ENCODE measurements at regions not wholly inside any gene's neighbourhood (a gene's known extent, or its start where the extent isn't known, plus 50 kb on each side); places are given as distances from the start of the nearest gene placed in this dataset.

- no peak for TF ChIP-seq CTCF (IDR thresholded peaks at IDR 0.05 in 2 of 3, conservative IDR thresholded peaks at IDR 0.05 in 1 of 3; ENCODE audit: borderline replicate concordance in 1 of 3, insufficient read depth in 1 of 3, low read depth in 2 of 3, low read length in 2 of 3)
- TF ChIP-seq EZH2 (IDR thresholded peaks at IDR 0.05) = no peak
- no peak for TF ChIP-seq RAD21 (IDR thresholded peaks at IDR 0.05; ENCODE audit: low read depth)
- TF ChIP-seq FOSL1 (IDR thresholded peaks at IDR 0.05; ENCODE audit: low read depth) = no peak
Observed at GRCh38 chr4:166229799-166230198, 356.8 kb downstream of the TLL1 start (continued).

GRCh38 chr4:166230841-166231240 lies 357.8 kb downstream of the TLL1 start:
- ChIA-PET RAD21 (ENCODE audit: low non-redundant PET in 1 of 2, low total read pairs in 2 of 2, uncharacterized antibody in 2 of 2, unreplicated experiment in 2 of 2) (no interaction called here), POLR2A (no interaction called here), CTCF (no interaction called here)
- H3K9ac ChIP-seq (ENCODE audit: low read length) = no peak overlapping the region
- no peaks in the 10 kb centered on the region for H3K79me2 ChIP-seq (ENCODE audit: insufficient read depth, low read length)
- no peaks in the 10 kb centered on the region for H3K4me1 ChIP-seq (ENCODE audit: control insufficient read depth in 1 of 2, insufficient read depth in 2 of 2, low read length in 2 of 2)
- H3K9me2 ChIP-seq (ENCODE audit: insufficient read depth) = no peaks in the 10 kb centered on the region
- no peaks in the 10 kb centered on the region for H3K36me3 ChIP-seq (ENCODE audit: control insufficient read depth in 1 of 2, insufficient read depth in 2 of 2, low read length in 2 of 2)
- H4K20me1 ChIP-seq (ENCODE audit: insufficient read depth) = no peaks in the 10 kb centered on the region
- intact Hi-C loops (cut with micrococcal nuclease) = no loop called here
- H3K27me3 ChIP-seq (ENCODE audit: insufficient read depth, low read length) = no peaks in the 10 kb centered on the region
- no peak overlapping the region for H3K4me3 ChIP-seq (replicated peaks in 1 of 2; ENCODE audit: low read depth in 1 of 2, low read length in 2 of 2)
- H3K4me2 ChIP-seq (ENCODE audit: low read length) = no peak overlapping the region
- no peak overlapping the region for H3K27ac ChIP-seq (ENCODE audit: low read depth, low read length)
- DNase-seq (ENCODE audit: low read depth, low spot score) (no peak), ATAC-seq (no peak)
- BruUV-seq (replicated peaks) = no TSS peak
- H2AFZ ChIP-seq (ENCODE audit: low read depth, low read length, poor library complexity, severe bottlenecking) = no peak overlapping the region
- no peaks in the 10 kb centered on the region; a peak in 1 of 4 replicates for H3K9me3 ChIP-seq (ENCODE audit: control insufficient read depth in 1 of 2, insufficient read depth in 1 of 2, low read depth in 1 of 2, low read length in 2 of 2)
- TF ChIP-seq SP1 (IDR thresholded peaks at IDR 0.05; ENCODE audit: low read depth) (no peak), ZBTB33 (IDR thresholded peaks at IDR 0.05; ENCODE audit: extremely low read depth, insufficient replicate concordance, low read length) (no peak), SRF (IDR thresholded peaks at IDR 0.05; ENCODE audit: low read depth) (no peak), ZFX (IDR thresholded peaks at IDR 0.05) (no peak), POLR2AphosphoS5 (IDR thresholded peaks at IDR 0.05; ENCODE audit: low read depth, low read length) (no peak), CEBPB (IDR thresholded peaks at IDR 0.05; ENCODE audit: low read depth) (no peak), EZH2 (IDR thresholded peaks at IDR 0.05) (no peak), REST (IDR thresholded peaks at IDR 0.05; ENCODE audit: low read depth) (no peak), SIN3A (IDR thresholded peaks at IDR 0.05; ENCODE audit: low read depth) (no peak), CTCF (IDR thresholded peaks at IDR 0.05 in 2 of 3, conservative IDR thresholded peaks at IDR 0.05 in 1 of 3; ENCODE audit: borderline replicate concordance in 1 of 3, insufficient read depth in 1 of 3, low read depth in 2 of 3, low read length in 2 of 3) (no peak), EZH2phosphoT487 (IDR thresholded peaks at IDR 0.05; ENCODE audit: borderline replicate concordance) (no peak), ELF1 (IDR thresholded peaks at IDR 0.05; ENCODE audit: borderline replicate concordance, low read depth) (no peak), CBX3 (IDR thresholded peaks at IDR 0.05; ENCODE audit: low read depth) (no peak), ATF3 (IDR thresholded peaks at IDR 0.05) (no peak), POLR2A (IDR thresholded peaks at IDR 0.05; ENCODE audit: borderline replicate concordance, extremely low read depth, insufficient read depth, insufficient read length) (no peak)

All from HCT116 (cell line).